ENCODE measurements at regions not wholly inside any gene's neighbourhood (a gene's known extent, or its start where the extent isn't known, plus 50 kb on each side); places are given as distances from the start of the nearest gene placed in this dataset.

DNA sequence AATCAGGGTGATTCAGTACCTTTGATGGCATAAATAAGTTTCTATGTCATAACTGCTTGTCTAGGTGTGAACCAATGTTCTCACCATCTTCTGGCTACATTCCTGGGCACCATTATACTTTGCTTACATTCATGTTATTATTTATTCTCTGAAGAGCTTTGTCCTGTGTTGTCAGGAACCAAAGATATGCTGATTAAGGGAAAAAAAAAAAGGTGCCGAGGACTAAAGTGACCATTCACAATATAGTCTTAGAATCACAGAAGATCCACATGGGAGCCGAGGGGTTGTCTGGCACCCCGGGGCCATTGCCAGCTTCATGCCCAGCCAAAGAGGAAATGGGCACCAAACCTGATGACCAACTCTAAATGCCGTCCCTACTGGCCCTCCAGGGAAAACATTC, 329.2 kb upstream of the NFE2L3 start:
- no peak for DNase-seq

DNA sequence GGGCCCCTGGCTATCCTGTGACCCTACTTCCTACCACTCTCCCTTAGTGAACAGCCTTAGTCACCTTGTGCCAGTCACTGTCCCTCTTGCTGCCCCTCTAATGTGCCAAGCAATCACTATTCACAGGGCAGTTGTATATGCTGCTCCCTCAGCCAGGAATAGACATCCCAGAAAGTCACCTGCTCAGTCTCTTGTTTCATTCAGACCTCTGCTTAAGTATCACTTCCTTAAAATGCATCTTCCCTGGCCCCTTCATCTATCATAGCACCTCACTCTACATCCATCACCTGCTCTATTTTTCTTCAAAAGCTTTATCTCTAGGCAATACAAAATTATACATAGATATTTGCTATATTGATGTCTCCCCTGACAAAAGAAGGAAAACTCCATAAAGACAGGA, 328.4 kb upstream of the NFE2L3 start:
- no peak for DNase-seq

DNA sequence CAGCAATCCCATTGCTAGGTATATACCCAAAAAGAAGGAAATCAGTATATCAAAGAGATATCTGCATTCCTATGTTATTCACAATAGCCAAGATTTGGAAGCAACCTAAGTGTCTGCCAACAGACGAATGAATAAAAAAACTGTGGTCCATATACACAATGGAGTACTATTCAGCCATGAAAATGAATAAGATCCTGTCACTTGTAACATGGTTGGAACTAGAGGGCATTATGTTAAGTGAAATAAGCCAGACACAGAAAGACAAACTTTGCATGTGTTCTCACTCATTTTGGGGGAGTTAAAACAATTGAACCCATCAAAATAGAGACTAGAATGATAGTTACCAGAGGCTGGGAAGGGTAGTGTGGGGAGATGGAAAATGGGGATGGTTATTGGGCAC, 323.5 kb upstream of the NFE2L3 start:
- DNase-seq = no peak

DNA sequence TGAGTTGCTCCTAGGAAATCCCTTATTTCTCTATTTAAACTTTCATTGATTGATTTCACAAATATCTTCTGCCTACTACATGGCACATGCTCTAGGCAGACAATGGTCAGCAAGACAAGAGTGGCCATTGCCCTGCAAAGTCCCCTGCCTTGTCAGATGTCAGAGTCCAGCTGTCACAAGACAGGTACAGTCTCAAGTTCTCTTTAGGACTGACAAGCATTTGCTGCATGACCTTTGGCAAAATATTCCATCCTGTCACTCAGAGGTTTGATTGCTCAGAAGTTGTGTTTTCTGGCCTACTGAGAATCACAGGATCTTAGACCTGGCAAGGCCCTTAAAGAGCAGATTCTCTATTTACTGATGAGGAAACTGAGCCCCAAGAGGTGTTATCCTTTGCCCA, 322.3 kb upstream of the NFE2L3 start:
- no peak for DNase-seq

DNA sequence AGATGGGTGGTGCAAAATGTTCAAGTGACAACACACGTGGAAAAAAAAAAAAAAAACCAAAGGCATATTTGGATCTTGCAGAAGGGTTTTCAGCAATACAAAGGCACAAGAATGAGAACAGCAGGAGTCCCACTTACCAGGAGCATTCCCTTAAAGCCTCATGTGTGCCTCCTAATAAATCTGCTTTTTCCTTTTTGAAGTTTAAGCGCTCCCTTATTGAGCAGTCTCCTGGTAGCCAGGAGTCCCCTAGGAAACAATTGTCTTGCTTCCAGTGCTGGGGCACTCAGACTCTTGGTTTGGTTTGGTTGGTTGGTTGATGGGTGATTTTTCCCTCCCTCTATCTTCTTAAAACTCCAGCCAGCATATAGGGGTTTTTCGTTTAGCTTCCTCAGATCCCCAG, 321.8 kb upstream of the NFE2L3 start:
- no peak for DNase-seq

DNA sequence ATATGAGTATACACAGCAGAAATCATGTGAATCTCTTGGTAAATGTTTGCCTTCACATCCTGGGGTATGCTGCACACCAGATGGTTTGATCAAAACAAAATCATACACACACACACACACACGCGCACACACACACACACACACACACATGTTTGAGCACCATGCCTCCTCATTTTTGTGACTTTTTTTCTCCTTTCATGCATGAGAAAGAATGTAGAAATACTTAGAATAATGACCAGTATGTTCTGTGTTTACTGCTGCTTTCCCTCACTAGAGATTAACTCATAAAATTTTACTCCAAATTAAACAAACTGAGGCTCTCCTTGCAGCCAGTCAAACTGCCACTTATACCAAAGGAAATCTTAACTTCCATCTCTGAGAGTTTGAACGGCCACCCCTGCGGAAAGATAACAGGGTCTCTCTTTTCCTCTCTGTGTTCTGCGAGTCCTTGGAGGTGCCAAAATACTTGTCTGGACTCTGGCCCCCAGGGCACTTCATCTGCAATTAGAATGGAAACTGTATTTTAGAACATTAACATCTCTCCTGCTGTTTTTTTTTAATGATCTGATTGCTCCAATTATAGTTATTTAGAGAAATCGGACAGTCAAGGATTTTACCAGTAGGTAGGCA, 320.8 kb upstream of the NFE2L3 start:
- DNase-seq = no peak

DNA sequence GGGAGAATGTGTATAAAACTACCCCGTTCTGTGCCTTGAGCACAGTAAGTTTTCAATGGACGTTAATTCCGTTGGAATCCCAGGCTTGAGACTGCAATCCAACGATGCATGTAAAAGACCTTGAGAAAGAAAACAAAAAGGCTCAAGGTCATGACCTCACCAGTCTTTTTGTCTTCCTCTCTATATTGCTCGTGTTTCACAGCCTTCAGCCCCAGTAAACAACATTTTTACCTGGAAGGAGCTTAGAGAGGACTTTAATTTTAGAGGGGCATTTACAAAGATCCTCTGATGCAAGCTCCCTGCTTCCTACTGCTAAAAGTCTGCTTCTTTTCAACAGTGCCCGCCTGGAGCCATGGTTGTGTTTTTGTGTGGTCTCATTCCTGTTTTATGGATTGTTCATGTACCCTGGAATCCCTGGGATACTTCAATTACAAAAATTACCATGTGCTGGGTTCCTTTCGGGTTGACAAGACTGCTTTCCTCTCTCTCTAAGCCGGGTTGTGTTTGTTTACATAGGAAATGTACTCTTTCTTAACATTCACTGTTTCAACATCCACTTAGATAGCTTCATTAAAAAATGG, 320.1 kb upstream of the NFE2L3 start:
- DNase-seq = no peak

DNA sequence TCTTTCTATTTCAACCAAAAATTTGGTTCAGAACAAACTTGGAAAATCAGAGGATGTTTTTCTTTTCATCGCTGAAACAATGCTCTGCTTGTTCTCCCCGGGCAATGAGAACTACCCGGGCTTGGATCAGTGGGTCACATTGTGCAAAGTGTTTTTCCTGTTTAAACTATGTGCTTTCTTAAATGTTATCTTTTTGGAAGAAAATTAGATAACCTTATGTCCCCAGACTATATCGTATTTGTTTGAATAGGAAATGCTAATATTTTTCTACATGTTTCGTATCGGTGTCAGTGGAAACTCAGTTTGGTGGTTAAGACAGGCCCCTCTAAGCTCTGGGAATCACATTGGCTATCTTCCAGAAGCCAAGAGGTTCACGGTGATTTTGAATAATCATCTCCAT, 319.5 kb upstream of the NFE2L3 start:
- no peak for DNase-seq

DNA sequence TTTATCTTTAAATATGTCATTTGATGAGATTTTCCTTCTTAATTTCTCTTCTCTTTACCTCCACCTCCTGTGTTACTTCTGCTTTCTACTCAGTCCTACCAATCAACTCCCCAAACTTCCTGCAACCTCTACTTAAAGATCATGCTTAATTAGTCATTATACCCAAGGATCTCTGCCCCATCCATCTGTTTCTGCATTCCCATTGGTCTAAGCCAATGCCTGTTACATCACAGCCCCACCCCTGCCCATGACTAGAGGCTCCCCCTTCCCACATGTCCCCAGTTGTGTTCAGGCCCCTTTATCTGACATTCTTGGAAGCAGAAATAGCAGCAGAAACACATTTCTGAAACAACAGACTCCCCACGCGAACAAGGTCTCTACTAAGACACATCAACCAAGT, 319.1 kb upstream of the NFE2L3 start:
- DNase-seq = no peak

DNA sequence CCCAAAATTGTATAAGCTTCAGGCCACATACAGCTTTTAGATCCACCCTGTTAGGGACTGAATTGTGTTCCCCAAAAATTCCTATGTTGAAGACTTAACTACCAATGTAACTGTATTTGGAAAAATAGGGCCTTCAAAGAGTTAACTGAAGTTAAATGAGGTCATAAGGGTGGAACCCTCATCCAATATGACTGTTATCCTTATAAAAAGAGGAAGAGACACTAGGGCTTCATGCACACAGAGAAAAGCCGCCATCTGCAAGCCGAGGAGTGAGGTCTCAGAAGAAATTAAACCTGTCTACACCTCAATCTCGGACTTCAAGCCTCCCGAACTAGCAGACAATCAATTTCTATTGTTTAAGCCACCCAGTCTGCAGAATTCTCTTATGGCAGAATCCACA, 317.9 kb upstream of the NFE2L3 start:
- no peak for DNase-seq

DNA sequence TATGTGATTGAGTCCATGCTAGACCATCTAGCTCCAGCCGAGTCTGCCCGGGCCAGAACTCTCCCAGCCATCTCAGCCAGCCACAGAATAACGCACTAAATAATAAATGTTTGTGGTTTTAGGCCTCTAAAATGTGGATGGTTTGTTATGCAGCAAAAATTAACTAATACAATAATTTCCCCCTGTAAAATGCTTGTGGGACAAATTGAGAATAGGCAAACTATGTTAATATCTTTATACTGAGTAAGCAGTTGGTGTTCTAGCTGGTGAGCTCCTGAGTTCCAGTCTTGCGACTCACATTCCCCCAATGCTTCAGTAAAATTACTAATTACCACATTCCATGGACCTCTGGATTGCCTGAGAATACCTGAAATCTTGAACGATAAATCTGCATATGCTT, 316.8 kb upstream of the NFE2L3 start:
- DNase-seq = no peak

DNA sequence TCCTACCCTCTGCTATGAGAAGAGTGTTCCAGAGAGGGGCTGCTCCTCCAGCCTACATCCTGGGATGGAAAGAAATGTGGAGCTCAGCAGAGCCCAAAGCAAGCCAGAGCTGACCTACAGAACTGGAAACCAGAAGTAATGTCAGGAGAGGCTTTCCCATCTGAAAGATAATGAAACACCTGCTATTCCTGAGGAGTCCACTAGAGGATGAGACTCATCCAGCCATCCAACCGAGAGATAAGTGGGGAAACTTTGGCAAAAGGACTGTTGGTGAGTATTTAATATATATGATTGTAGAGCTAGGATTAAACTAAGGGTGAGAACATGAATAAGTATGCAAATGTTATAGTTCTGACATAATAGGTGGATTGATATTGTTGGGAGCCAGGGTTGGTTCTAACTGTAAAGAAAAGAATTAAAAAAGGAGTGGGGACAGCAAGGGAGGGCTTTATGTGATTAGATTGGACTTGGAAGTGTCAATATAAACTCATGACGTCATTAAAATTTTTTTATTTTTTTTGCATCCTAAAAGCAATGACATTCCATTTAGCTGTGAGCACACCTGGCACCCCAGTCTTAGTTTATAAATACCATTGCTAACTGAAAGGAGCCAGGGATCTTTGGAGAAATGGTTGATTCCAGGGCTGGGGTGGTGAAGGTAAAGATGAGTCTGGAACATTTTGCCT, 312.8 kb upstream of the NFE2L3 start:
- DNase-seq = no peak

DNA sequence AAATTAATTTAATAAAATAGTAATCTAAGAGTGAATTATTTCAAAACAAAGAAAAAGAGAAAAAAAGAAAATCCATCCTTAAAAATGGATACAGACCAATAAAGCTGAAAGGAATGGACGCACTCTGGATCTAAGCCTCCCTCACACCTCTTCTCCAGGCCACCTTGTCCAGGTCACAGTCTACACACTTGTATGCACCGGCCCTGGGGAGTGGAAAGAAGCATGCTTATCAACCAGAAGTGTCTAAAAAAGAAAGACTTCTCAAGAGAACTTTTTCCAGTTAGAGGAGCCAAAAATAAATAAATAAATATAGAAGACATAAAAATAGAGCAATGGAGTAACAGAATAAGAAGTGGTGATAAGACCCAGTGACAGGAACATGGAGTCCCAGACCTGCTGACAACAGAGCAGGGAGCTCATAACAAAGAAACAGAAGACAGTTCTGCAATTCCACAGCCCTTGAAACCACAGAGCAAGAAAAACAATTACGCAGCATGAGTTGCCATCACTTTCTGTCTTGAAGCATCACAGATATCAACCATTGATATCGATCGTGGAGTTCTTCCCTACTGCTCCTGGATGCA, 311.7 kb upstream of the NFE2L3 start:
- DNase-seq = no peak

DNA sequence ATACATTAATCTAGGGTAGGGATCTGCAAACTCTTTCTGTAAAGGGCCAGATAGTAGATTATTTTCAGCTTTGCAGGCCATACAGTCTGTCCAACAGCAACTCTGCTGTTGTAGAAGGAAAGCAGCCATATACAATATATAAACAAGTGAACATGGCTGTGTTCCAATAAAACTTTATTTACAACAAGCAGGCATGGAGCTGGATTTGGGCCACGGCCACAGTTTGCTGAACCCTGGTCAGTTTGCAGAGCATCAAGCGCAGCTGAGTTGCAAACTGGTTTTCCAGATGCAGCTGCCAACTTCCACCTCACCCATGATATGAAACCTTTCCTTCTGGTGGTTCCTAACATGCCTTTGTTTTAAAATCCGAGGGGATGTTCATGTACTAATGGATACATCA, 310.4 kb upstream of the NFE2L3 start:
- no peak for DNase-seq

DNA sequence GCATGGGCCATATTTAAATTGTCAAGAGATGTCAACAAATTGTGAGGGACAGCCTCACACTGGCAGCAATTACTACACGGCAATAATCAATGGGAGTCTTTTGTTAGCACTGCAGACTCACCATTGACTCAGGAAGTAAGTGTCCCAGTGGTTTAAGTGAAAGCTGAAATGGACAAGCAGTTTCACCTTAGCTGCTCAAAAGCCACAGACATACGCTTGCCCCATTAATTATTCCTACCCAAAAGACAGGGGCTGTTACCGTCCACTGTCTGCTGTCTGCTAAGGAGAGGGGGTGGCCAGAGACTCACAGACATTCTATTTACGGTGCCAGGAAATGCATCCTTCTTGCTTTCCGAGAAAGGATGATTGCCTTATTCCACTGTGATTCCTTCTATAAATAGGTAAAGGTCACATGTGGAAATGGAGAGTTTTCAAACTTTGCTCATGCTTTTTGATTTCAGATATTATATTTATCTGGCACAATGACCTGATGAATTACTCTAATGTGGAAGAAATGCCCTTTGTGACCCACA, 309.7 kb upstream of the NFE2L3 start:
- DNase-seq = peak; percentile 39

DNA sequence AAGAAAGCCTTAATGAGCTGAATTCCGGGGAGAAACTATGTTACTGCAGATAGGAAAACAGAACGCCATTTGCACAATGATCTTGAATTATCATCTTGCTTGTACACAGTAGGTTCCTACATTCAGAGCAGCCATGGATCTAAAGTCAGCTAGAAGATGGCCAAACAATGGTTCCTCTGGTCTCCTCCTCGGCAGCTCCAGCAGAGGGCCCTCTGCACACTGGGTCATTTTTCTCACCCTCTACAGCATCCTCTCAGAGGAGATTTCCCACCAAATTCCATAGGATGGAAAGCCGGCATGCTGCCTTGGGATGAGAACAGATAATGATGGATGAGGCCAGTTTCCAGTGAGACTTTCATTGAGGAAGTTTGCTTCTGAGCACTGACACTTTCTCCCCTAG, 308.5 kb upstream of the NFE2L3 start:
- DNase-seq = no peak

DNA sequence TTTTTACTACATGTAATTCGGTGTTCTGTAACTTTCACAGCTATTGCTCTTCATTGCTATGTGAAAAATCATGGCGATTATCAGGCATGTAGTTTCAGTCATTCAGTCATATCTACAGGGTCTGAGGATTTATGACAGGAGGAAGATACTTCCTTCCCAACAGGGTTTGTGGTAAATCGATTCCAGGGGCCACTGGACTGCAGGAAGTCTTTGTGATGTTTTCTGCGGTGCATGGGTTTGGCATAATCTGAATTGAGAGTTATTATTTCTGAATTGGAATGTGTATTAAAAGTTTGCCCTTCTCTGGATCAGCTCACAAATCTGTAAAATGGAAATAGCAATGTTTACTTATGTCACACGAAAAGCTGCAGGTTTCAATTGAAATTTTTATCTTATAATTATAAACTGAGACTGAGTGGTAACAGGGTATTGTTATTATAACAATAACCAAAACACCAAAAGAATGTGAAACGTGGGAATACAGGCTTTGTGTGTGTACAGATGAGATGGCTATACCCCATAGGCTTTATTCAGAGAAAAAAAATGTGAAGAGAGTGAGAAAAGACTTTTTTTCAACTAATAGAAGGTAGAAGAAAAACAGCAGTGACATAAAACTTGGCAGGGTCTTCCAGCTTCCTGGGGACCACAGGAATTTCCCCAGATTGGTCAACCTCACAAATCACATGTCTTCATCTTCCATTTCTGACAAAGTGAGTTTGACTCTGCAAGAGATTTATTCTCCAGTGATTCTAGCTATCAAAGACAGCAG, 307.7 kb upstream of the NFE2L3 start:
- DNase-seq = no peak

DNA sequence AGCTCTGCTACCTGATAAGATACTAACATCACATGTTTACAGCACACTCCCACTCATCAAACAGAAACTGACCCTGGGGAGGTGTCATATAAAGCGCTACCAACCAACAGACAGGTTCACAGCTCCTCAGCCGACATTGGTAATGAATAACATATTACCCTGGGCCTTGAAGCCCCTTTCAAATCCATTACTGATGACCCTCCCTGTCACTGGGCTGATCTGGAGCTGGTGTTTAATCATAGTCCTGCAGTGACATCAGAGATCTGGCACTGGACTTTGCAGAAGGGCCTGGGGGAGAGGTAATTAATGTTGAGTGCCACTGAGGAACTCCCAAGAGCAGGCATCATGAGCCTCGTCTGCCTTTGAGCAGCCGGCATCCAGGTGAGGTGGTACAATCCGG, 306.5 kb upstream of the NFE2L3 start:
- DNase-seq = no peak

DNA sequence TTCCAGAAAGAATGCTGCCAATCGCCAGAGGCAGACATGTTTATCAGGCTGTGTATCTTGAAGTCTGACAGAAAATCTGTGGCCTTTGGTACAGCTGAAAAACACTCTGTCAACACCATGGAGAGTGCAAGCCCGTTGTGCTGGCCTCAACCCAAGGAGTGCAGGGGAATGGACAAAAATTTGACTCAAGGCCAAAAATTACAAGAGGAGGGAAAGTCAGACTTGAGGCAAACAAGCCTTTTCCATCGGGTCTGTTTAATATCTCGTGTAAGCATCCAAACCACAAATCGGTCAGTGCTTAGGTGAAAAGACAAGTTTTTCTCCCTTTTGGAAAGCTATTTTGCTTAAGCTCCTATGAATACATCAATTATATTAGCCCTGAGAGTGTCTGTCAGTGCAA, 305.3 kb upstream of the NFE2L3 start:
- peak; percentile 97 for DNase-seq

DNA sequence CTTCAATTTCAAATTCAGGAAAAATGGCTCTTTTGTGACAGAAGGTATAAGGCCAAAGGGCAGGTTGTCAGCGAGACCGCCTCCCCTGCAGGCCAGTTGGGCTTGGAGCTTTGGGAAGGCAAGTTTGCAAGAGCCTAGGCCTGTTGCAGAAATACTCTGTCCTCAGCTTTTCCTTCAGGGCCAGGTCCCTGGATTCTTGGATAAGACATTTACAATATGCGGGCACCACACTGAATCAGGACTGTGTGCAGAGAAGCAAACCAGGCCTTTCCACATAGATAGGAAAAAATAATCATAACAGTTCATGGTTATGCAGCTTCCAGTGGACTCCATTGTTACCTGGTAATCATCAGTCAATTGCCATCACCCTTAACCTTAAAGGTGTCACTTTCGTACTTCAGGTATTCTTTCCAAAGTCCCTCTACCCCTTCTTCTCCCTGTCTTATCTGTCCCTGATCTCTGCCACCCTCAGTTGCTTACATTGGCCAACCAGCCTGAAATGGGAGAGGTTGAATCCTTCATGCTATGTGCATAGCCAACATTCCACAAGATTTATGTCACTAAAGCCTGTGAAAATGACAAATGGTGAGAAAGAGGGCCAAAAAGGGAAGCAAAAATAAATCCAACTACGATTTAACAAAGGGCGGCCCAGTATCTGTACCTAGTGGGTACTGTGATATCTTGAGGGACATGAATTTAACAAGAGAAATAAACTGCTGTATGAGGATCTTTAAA, 304.5 kb upstream of the NFE2L3 start:
- peak; percentile 85 for DNase-seq

DNA sequence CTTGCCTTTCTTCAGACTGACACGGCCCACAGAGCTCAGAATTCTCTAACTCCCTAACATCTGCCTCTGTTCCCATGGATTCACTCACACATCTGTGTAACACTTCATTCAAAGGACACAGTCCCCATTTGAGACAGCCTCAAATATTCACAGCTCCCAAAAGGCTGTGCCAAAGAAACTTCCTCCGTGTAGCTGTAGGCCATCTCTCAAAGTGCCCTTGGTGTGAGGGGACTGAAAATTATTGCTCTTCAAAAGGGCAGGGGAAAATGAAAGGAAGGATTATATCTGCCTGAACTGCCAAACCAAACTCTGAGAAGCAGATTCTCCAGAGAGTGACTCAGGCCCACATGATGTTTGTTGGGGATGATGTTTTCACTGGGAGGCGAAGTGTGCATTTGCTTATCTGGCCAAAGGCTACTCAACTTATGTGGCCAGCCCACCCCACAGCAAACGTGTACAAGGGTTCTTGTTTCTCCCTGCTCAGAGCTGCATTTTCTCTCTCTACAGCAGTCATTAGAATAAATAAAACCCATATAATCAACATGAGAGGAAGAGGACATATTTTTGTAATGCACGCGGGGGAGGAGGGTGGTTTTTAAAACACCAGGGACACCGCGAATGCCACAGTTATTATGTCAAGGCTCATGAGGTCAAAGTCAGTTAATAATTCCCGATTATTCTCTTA, 302.4 kb upstream of the NFE2L3 start:
- peak; percentile 77 for DNase-seq
